RWPE2 (cell line): ENCODE measurements at regions not wholly inside any gene's neighbourhood (a gene's known extent, or its start where the extent isn't known, plus 50 kb on each side); places are given as distances from the start of the nearest gene placed in this dataset.

Experiments
- ATAC-seq: fragments of 200-7000 bp; cut with Tn5 transposase; 3 replicates; pipeline ENCODE4 v1.9.1; 2021; ENCODE audit warnings: low read depth
- DNase-seq: peaks from one replicate; pipeline ENCODE4 v3.0.0-alpha.2; 2020; ENCODE audit warnings: low spot score
- H3K27ac ChIP-seq: fragments of 450-650 bp; 2 replicates; pipeline ENCODE4 v1.5.1; 2017; ENCODE audit warnings: mild to moderate bottlenecking; ENCODE audit not compliant: poor library complexity, severe bottlenecking
- H3K27me3 ChIP-seq: fragments of 250-450 bp; sonication (Bioruptor Pico); 2 replicates; pipeline ENCODE4 v1.5.1; 2021; ENCODE audit warnings: mild to moderate bottlenecking, moderate library complexity; ENCODE audit not compliant: insufficient read depth, poor library complexity, severe bottlenecking
- H3K36me3 ChIP-seq: fragments of 250-450 bp; sonication (Bioruptor Pico); 2 replicates; pipeline ENCODE4 v1.5.1; 2020; ENCODE audit warnings: low read depth, mild to moderate bottlenecking, moderate library complexity
- H3K4me1 ChIP-seq: fragments of 250-450 bp; sonication (Bioruptor Pico); 2 replicates; pipeline ENCODE4 v1.5.1; 2021; ENCODE audit warnings: mild to moderate bottlenecking, moderate library complexity; ENCODE audit not compliant: insufficient read depth, poor library complexity, severe bottlenecking
- H3K4me3 ChIP-seq: fragments of 250-450 bp; sonication (Bioruptor Pico); 2 replicates; pipeline ENCODE4 v1.5.1; 2021; ENCODE audit warnings: mild to moderate bottlenecking, moderate library complexity; ENCODE audit not compliant: severe bottlenecking
- H3K9me3 ChIP-seq: fragments of 250-450 bp; sonication (Bioruptor Pico); 2 replicates; pipeline ENCODE4 v1.5.1; 2021; ENCODE audit warnings: mild to moderate bottlenecking, moderate library complexity; ENCODE audit not compliant: severe bottlenecking
- CTCF ChIP-seq: fragments of 450-650 bp; IDR thresholded peaks from one replicate; pipeline ENCODE4 v1.5.1; 2017; ENCODE audit warnings: mild to moderate bottlenecking, moderate library complexity; ENCODE audit not compliant: poor library complexity, severe bottlenecking

- Histone ChIP-seq H3K4me1 (no peaks in the 10 kb centered on the region), H3K4me3 (no peak overlapping the region), H3K27ac (no peak overlapping the region), H3K27me3 (no peaks in the 10 kb centered on the region), H3K36me3 (no peaks in the 10 kb centered on the region), H3K9me3 (no peaks in the 10 kb centered on the region)
- no peak for ATAC-seq
- no peak for DNase-seq
- no peak for TF ChIP-seq CTCF
These were observed 164.2 kb upstream of the GPR101 start for GRCh38 chrX:137198040-137198439.

DNA sequence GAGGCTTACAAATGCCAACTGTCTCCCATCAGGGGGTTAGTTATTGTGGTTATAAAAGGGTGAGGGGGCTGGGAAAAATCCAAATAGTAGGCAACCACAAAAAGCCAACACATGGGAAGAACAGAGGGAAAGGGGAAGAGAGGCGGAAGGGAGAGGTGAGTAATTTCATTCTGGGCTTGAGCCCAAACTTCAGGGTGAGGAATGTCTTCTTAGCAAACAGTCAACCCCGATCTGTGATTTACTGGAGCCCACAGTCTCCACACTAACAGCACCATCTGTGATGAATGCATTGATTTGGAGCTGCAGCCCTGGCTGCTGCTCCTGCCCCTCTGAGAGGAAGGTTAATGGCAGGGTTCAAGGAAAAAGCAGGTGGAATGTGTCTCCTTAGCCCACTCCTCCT, 162.2 kb upstream of the GPR101 start:
- DNase-seq (no peak), ATAC-seq (no peak)
- no peaks in the 10 kb centered on the region for H3K27me3 ChIP-seq
- no peak for TF ChIP-seq CTCF
- H3K4me1 ChIP-seq: no peaks in the 10 kb centered on the region
- no peak overlapping the region for H3K27ac ChIP-seq
- no peaks in the 10 kb centered on the region for H3K9me3 ChIP-seq
- no peaks in the 10 kb centered on the region for H3K36me3 ChIP-seq
- no peak overlapping the region for H3K4me3 ChIP-seq

- ATAC-seq (no peak), DNase-seq (no peak)
- Histone ChIP-seq H3K27me3 (no peaks in the 10 kb centered on the region), H3K4me3 (no peak overlapping the region), H3K36me3 (no peaks in the 10 kb centered on the region), H3K27ac (no peak overlapping the region), H3K9me3 (no peaks in the 10 kb centered on the region), H3K4me1 (no peaks in the 10 kb centered on the region)
- TF ChIP-seq CTCF: no peak
These were observed 161.5 kb upstream of the GPR101 start for GRCh38 chrX:137195296-137195695.

DNA sequence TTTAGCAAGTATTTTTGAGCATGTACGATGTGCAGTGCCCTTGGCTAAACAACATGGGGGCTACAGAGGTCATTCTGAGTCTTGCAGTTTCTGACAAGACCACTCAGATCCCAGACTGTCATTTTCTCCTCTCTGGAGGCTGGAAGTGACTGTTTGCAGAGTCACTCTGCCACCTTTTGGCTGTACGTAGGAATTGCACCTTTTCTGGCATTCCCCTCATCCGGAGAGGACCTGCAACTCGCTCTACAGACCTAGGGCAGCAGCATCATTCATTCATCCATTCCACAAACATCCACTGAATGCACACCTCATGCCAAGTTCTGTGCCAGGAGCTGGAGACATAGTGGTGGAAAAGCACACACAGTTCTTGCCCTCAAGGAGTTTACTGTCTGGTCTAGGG, 160.4 kb upstream of the GPR101 start:
- Histone ChIP-seq H3K9me3 (no peaks in the 10 kb centered on the region), H3K27ac (no peak overlapping the region), H3K4me3 (no peak overlapping the region), H3K27me3 (no peaks in the 10 kb centered on the region), H3K36me3 (no peaks in the 10 kb centered on the region), H3K4me1 (no peaks in the 10 kb centered on the region)
- DNase-seq (no peak), ATAC-seq (no peak)
- peak; percentile 14 for TF ChIP-seq CTCF

DNA sequence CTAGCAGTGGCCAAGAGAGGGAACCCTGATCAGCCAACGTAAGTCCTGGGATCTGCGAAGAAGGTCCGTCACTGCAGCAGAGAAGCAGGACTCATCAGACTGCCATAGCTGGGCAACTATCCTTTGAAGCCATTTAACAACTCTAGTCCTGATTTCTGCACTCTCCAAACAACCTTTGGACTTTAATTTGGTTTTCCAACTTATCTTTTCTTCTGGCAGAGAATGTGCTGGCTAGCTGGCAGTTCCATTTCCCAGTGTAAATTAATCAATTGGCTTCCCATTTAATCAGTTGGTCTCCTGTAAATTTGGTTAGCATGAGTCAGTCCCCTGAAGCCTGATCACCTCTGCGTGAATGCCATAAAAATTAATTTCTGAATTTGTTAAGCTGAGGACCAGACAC, 153.7 kb upstream of the GPR101 start:
- no peak overlapping the region for H3K27ac ChIP-seq
- H3K4me1 ChIP-seq: no peaks in the 10 kb centered on the region
- DNase-seq (no peak), ATAC-seq (no peak)
- TF ChIP-seq CTCF: no peak
- no peaks in the 10 kb centered on the region for H3K27me3 ChIP-seq
- no peaks in the 10 kb centered on the region for H3K9me3 ChIP-seq
- no peaks in the 10 kb centered on the region for H3K36me3 ChIP-seq
- no peak overlapping the region for H3K4me3 ChIP-seq
